GM18502 (cell line): ENCODE measurements at regions not wholly inside any gene's neighbourhood (a gene's known extent, or its start where the extent isn't known, plus 50 kb on each side); places are given as distances from the start of the nearest gene placed in this dataset.

Experiments used
- ATAC-seq: cut with Tn5 transposase; IDR thresholded peaks from one replicate; pipeline ENCODE4 v1.9.1; 2021; ENCODE audit warnings: mild to moderate bottlenecking; ENCODE audit not compliant: unreplicated experiment, poor library complexity

- ATAC-seq: no peak
These were observed 466.4 kb downstream of the MN1 start for GRCh38 chr22:27335102-27335660.

DNA sequence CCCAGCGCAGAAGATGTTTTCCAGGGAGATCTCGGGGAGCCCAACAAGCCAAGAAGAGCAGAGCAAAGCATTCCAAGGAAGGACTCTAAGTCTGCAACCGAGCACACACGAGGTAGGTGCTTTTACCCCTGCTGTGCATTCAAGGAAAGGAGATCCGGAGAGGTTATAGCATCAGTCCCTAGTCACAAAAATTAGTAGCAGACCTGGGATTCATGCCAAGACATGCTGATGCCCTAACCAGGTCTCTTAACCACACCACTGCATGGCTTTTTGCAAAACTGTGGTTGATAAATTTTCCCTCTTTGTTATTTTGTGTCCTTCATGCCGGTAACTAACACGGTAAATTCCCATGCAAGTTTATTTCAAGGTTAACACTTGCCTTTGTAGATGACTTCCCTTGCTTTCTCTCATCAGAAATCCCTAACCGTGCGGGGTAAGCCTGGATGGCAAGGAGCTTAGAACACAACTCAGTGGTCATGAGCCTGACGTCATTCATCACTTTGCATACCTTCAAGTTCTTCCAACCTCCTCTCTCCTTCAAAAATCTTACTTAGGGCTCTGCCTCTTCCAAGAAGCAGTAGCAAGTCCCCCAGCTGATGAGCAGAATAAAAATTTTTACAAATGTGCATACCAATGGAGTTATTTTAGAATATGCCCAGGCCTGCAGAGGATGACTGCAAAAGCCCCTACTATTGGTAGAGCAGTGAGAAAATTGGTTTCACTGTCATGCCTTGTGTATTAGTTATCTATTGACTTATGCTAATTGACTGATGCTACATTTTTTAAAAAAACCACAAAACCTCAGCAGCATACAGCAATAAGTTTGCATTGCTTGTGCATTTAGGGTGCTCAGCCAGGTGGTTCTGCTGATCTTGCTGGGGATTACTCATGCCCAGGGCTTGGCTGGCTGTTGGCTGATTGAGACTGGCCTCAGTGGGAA lies 465.1 kb downstream of the MN1 start:
- no peak for ATAC-seq

GRCh38 chr22:27337676-27338075 lies 463.9 kb downstream of the MN1 start:
- ATAC-seq: no peak

DNA sequence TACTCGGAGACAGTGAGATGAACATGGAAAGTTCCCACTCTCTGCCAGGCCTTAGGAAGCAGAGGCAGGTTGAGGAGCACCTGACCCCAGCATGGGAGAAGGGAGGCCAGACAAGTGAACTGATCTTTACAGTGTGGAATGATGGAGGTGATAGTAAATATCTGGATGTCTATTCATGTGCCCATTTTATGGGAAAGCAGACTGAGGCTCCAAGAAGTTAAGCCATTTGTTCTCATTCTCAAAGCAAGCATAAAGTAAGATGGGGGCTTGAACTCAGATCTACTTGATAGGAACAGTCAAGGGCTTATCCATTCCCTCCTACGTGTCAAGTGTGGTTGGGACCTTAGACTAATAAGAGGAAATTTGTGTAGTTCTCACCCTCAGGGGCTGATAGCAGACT lies 461.5 kb downstream of the MN1 start:
- no peak for ATAC-seq

GRCh38 chr22:27344546-27344945 lies 457.0 kb downstream of the MN1 start:
- no peak for ATAC-seq

GRCh38 chr22:27345691-27346090 lies 455.9 kb downstream of the MN1 start:
- ATAC-seq: no peak

DNA sequence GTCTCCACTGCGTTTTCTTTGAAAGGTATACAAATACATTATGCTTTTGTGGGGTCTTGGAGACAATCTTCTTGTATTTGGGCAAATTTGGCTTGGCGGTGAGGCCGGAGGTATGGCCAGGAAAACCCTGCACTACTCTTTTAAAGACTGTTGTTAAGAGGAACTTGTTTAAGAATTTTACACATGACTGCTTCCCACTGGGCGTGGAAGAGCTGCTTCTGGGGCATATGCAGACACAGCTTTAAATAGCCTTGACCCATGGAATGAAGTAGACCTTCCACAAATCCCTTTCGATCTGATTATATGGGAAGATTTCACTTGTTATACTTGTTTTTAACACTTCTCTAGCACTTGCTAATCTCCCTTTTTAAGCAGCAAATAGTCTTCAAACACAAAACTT lies 453.6 kb downstream of the MN1 start:
- ATAC-seq: no peak

DNA sequence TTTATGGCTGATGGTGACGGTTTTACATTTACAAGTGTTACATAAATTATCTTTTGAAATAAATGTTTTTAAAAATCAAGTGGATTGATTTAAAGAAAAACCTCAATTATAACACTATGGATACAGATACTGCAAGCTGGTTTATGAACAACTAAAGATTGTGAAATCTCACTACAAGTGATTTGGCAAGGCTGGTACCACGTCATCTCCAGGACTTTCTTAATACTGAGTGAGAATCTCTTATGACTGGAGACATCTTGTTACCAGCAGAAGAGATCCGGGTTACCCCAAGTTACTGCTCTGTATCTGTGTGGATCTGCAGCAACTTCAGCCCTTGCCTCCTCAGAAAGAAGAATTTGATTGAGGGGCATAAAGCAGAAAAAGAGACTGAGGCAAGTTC lies 452.9 kb downstream of the MN1 start:
- no peak for ATAC-seq

DNA sequence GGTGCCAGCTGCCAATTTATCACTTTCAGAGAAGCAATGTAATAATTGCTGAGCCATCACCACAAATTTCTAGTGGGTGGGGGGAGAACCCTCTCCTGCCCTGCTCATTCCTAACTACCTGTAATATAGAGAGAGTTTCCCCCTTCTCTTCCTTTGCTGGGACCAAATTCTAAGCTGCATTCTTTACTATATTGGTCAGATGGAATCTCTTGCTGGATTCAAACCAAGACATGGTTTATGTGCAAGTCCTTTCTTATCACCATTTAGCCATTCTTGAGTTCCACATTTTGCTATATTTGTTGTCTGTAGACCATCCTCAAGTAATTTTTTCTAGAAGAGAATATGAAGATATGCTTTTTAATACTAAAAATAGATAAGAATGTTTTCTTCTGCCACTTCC lies 452.1 kb downstream of the MN1 start:
- no peak for ATAC-seq

- no peak for ATAC-seq
These were observed 451.2 kb downstream of the MN1 start for GRCh38 chr22:27350306-27350705.

DNA sequence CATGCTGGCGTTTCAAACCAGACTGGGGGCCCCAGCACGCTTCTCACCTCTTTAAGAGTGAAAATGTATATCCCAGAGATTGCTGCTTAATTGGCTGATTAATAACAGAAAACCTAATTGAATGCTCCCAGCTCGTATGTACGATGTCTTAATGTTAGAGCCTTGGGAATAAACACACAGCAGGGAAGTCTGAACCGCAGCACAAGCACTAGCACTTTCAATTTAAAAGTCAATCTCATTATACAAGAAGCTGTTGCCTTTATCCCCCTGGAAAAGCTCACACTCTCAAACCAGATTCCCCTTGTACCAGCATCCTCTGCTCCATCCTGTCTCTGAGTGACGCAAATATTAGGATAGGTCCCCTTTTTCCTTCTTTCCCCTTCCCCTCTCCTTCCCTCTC lies 449.1 kb downstream of the MN1 start:
- ATAC-seq: no peak

GRCh38 chr22:27358096-27358870 lies 443.3 kb downstream of the MN1 start:
- ATAC-seq: no peak

- no peak for ATAC-seq
These were observed 431.3 kb downstream of the MN1 start for GRCh38 chr22:27370269-27370668.

DNA sequence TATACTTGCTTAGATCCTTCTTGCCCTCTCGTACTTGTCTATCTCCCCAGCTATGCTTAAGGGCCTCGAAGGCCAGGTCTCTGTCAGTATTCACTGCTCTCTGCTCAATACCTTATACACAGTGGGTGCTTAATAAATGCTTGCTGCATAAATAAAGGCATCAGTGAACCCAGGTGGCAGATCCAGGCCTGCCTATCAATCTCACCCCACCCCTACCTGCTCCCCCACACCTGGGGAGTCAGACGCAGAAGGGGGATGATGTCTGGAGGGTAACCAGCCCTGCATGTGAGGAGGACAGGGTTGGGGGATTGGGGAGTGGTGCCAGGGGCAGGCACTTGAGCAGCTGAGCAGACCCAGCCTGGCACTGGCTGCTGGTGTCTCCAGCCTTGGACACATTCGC lies 430.6 kb downstream of the MN1 start:
- no peak for ATAC-seq

GRCh38 chr22:27372364-27372763 lies 429.2 kb downstream of the MN1 start:
- ATAC-seq: no peak

DNA sequence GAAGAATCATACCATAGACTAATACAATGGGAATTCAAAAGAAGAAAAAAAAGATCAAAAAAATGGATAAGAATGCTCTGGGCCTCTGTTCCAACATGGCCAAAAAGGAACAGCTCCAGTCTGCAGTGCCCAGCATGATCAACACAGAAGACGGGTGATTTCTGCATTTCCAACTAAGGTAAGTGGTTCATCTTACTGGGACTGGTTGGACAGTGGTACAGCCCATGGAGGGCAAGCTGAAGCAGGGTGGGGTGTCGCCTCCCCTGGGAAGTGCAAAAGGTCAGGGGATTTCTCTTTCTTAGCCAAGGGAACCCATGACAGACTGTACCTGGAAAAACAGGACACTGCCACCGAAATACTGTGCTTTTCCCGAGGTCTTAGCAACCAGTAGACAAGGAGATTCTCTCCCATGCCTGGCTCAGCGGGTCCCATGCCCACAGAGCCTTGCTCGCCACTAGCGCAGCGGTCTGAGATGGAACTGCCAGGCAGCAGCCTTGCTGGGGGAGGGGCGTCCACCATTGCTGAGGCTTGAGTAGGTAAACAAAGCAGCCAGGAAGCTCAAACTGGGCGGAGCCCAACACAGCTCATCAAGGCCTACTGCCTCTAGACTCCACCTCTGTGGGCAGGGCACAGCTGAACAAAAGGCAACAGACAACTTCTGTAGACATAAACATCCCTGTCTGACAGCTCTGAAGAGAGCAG lies 428.4 kb downstream of the MN1 start:
- ATAC-seq: no peak

DNA sequence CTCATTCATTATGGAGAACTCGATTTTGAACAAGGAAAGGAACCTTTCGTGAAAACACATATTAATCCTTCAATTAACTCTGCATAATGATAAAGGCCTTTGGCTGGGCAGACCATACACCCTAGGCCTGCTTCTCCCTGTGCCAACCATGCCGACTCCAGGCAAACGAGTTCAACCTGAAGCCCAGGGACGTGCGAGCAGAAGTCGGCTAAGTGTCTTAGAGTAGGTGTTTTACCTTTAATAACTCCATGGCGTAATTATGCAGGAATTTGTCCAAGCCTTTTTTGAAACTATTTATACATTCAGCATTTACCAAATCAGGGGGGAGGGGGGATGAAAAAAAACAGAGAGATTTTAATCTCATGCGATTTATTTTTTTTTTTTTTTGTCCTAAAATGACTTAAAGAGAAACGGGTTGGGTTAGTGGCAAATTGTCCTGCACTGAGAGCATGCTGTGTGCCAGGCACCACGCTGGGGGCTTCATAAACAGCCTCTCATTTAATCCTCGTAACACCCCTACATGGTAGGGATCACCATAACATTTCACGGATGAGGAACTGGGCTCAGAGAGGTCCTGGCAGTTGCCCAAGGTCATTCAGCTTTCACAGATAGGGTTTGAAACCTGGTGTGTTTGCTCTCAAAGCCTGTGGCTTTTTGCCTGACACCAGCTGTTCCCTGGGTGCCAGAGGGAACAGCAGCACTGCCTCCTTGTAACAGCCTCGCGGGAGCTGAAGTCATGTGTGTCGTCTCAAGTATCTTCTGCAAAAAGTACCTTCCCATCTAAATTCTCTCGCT lies 423.9 kb downstream of the MN1 start:
- ATAC-seq: no peak

DNA sequence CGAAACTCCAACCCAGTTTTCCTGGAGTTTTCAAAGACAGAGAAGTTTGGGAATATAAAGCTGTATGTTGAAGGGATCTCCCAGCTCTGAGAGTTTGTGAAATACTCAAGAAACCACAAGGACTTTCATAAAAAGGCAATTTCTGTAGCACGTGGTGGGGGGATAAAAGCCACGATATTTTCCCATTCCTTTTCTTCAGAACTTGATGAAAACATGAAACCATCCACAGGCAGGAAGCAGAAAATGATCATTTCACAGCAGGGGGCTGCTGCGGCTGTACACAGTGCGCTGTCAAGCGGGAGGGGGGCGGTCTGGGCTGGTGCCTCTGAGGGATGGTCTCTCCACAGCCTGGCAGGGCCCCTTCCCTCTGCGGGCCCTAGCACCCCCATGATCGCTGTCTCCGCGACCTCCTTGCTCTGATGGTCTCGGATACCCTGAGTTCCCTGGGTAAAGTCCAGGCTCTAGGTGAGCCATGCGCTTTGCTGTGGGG lies 423.2 kb downstream of the MN1 start:
- no peak for ATAC-seq

DNA sequence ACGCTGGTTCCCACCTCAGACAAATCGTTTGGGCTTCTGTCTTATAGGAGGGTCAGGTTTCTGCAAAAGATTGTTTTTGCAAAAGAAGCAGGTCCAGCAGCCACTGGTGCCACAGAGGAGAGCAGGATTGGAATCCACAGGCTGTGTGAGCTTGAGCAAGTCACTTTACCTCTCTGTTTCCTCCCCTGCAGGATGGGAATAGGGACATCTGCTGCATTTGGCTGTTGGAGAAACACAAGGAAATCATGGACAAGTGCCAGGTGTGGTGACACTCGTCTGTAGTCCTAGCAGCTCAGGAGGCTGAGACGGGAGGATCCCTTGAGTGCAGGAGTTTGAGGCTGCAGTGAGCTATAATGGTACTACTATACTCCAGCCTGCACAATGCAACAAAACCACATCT lies 422.6 kb downstream of the MN1 start:
- ATAC-seq: no peak

DNA sequence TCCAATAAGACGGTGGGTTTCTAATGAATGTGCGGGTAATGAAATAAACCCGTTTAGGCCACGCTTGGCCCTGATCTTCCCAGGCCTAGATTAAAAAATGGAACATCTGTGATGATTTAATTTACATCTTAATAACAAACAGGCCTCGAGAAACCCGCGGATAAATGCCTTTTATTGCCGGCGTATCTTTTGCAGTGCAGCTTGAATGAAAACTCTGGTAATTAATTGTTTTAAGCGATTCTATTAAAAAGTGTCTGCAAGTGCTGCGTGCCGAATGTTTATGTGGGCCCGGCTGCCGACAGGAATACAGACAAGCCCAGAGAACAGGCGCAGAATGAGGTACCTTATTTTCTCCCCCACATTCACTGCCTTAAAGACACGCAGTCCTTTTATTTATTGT lies 420.7 kb downstream of the MN1 start:
- ATAC-seq: no peak
